GM12878 (cell line): ENCODE measurements at regions not wholly inside any gene's neighbourhood (a gene's known extent, or its start where the extent isn't known, plus 50 kb on each side); places are given as distances from the start of the nearest gene placed in this dataset.

ENCODE experiments used
- EZH2 ChIP-seq: IDR thresholded peaks from 2 replicates; pipeline ENCODE4 v1.6.1; 2012; ENCODE audit warnings: low read depth, mild to moderate bottlenecking, control low read depth, inconsistent platforms, low read length, borderline replicate concordance; ENCODE audit not compliant: control insufficient read depth
- IRF3 ChIP-seq: fragments of 450-650 bp; IDR thresholded peaks from 2 replicates; pipeline ENCODE4 v1.6.1; 2014; ENCODE audit warnings: mild to moderate bottlenecking
- PAX5 ChIP-seq: IDR thresholded peaks from 2 replicates; pipeline ENCODE4 v1.6.1; 2011; ENCODE audit warnings: low read depth, low read length, borderline replicate concordance
- RBBP5 ChIP-seq: fragments of 200-600 bp; sonication (generic); conservative IDR thresholded peaks from 2 replicates; pipeline ENCODE4 v1.6.1; 2016
- USF1 ChIP-seq: IDR thresholded peaks from 2 replicates; pipeline ENCODE4 v1.6.1; 2011; ENCODE audit warnings: borderline replicate concordance, low read depth, mild to moderate bottlenecking, moderate library complexity, mixed read lengths, low read length; ENCODE audit not compliant: insufficient read depth; ENCODE audit errors: extremely low read length
- ZSCAN29 ChIP-seq: fragments of 450-650 bp; IDR thresholded peaks from 2 replicates; pipeline ENCODE4 v1.6.1; 2017; ENCODE audit warnings: mild to moderate bottlenecking, moderate library complexity
- ZZZ3 ChIP-seq: IDR thresholded peaks from 2 replicates; pipeline ENCODE4 v1.6.1; 2011; ENCODE audit warnings: low read depth; ENCODE audit not compliant: control insufficient read depth, insufficient read length

GRCh38 chr7:4483851-4484250, 198.2 kb upstream of the FOXK1 start:
- TF ChIP-seq USF1 = no peak
- TF ChIP-seq PAX5 = no peak
- no peak for TF ChIP-seq EZH2
- no peak for TF ChIP-seq ZSCAN29
- TF ChIP-seq IRF3 = no peak
- no peak for TF ChIP-seq RBBP5
- no peak for TF ChIP-seq ZZZ3
